GM12875 (cell line): ENCODE measurements at regions not wholly inside any gene's neighbourhood (a gene's known extent, or its start where the extent isn't known, plus 50 kb on each side); places are given as distances from the start of the nearest gene placed in this dataset.

Experiments used
- H3K4me3 ChIP-seq: one replicate; pipeline ENCODE4 v1.5.1; 2011; ENCODE audit warnings: low read depth, low read length, control low read depth
- TF ChIP-seq, protein P1 (sequence below): IDR thresholded peaks from 2 replicates; pipeline ENCODE4 v1.5.1; 2011; ENCODE audit warnings: low read depth, mild to moderate bottlenecking, control low read depth, inconsistent platforms, low read length, moderate library complexity, borderline replicate concordance; ENCODE audit not compliant: insufficient read depth

- TF ChIP-seq, protein P1, sequence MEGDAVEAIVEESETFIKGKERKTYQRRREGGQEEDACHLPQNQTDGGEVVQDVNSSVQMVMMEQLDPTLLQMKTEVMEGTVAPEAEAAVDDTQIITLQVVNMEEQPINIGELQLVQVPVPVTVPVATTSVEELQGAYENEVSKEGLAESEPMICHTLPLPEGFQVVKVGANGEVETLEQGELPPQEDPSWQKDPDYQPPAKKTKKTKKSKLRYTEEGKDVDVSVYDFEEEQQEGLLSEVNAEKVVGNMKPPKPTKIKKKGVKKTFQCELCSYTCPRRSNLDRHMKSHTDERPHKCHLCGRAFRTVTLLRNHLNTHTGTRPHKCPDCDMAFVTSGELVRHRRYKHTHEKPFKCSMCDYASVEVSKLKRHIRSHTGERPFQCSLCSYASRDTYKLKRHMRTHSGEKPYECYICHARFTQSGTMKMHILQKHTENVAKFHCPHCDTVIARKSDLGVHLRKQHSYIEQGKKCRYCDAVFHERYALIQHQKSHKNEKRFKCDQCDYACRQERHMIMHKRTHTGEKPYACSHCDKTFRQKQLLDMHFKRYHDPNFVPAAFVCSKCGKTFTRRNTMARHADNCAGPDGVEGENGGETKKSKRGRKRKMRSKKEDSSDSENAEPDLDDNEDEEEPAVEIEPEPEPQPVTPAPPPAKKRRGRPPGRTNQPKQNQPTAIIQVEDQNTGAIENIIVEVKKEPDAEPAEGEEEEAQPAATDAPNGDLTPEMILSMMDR: no peak
- no peak overlapping the region for H3K4me3 ChIP-seq
These were observed 145.7 kb downstream of the NUP35 start for GRCh38 chr2:183269956-183270355.

- H3K4me3 ChIP-seq: no peak overlapping the region
- TF ChIP-seq, protein P1: no peak
These were observed 159.0 kb downstream of the NUP35 start for GRCh38 chr2:183283209-183283608.

- TF ChIP-seq, protein P1: no peak
- no peak overlapping the region for H3K4me3 ChIP-seq
These were observed 160.4 kb downstream of the NUP35 start for GRCh38 chr2:183284606-183285005.

DNA sequence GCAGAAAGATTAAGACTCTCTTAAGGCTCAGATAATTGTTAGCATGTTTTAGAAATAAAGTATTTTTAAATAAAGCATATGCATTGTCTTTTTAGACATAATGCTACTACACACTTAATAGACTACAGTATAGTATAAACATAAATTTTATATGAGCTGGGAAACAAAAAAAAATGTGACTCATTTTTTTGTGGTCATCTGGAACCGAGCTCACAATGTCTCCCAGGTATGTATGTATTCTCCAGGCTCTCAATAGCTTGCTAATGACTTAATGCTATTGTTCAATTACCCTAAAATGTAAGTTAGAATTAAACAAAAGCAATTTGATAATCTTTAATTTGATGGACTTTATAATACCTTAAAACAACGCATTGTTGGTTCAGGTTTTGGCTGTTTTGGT is 167.2 kb downstream of the NUP35 start:
- TF ChIP-seq, protein P1: no peak
- no peak overlapping the region for H3K4me3 ChIP-seq

GRCh38 chr2:183292028-183292427 is 167.8 kb downstream of the NUP35 start:
- H3K4me3 ChIP-seq: no peak overlapping the region
- TF ChIP-seq, protein P1: no peak

DNA sequence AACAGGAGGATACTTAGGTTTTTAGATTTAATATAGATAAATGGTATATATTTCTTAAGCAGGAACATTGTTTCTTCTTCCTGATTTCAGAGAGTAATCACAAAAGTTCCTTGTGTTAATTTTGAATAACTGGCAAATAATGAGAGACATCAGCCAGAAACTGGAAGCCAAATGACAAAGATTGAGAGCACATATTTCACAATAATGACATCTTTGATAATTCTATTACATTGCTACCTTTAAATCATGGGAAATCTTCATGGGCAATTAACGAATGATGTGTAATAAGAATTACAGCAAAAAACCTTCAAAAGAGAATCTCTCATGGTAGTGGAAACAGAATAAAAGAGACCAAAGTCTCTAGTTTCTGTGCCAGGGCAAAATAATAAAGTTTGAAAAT is 215.1 kb downstream of the NUP35 start:
- TF ChIP-seq, protein P1: no peak
- H3K4me3 ChIP-seq: no peak overlapping the region

DNA sequence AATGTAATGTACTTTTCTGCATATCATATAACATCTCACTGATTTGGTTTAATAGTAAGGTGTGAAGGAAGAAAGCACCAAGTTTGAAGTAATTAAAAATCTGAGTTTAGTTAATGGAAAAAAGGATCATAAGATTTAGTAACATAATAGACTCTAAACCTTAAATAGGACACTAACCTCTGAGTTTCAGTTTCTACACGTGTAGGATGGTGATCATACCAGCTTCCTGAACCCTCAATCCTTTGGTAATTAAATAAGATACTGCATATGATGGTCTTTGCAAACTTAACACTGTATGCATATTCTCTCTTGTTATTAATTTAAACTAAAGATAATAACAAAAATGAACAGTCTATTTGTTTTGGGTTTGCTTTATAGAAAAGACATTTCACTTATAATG is 216.8 kb downstream of the NUP35 start:
- no peak overlapping the region for H3K4me3 ChIP-seq
- TF ChIP-seq, protein P1: no peak
